SK-N-SH (cell line): ENCODE measurements at regions not wholly inside any gene's neighbourhood (a gene's known extent, or its start where the extent isn't known, plus 50 kb on each side); places are given as distances from the start of the nearest gene placed in this dataset.

ENCODE experiments used
- CTCF ChIA-PET: fragments of 300-600, 350-600 bp; formaldehyde crosslinking; extraction: SDS; loops from one replicate; lab custom pipeline; 2021; lab: Yijun Ruan, JAX
- POLR2A ChIA-PET: fragments of 350-600 bp; sonication (Branson Sonifier 250); formaldehyde crosslinking; extraction: SDS; loops from one replicate; lab custom pipeline; 2020; ENCODE audit warnings: antibody characterized with exemption, inconsistent platforms; lab: Yijun Ruan, JAX
- DNase-seq: peaks from one replicate; pipeline ENCODE4 v3.0.0; 2012
- H2AFZ ChIP-seq: fragments of 200-600 bp; sonication (generic); 2 replicates; pipeline ENCODE4 v1.8.1; 2016; ENCODE audit warnings: antibody characterized with exemption, mild to moderate bottlenecking, low read depth
- H3F3A ChIP-seq: fragments of 200-600 bp; sonication (generic); replicated peaks from 2 replicates; pipeline ENCODE3; 2016; ENCODE audit warnings: antibody characterized with exemption, mild to moderate bottlenecking; ENCODE audit not compliant: insufficient read depth
- H3K27ac ChIP-seq, 2 experiments: fragments of 200-500 bp in 1 of 2; fragments of 200-600 bp in 1 of 2; sonication (Bioruptor generic) in 1 of 2; sonication (generic), shearing (Covaris generic) in 1 of 2; 2 replicates each; pipeline versions ENCODE4 v1.5.1 to v1.6.1; 2014 to 2016; ENCODE audit warnings: low read depth in 2 of 2, inconsistent platforms in 1 of 2, low read length in 1 of 2, mild to moderate bottlenecking in 1 of 2, mixed read lengths in 1 of 2
- H3K27me3 ChIP-seq: fragments of 200-600 bp; sonication (generic), shearing (Covaris generic); 2 replicates; pipeline ENCODE4 v1.6.1; 2016; ENCODE audit warnings: mixed run types; ENCODE audit not compliant: insufficient read depth
- H3K36me3 ChIP-seq, 2 experiments: fragments of 200-500 bp in 1 of 2; fragments of 200-600 bp in 1 of 2; sonication (Bioruptor generic) in 1 of 2; sonication (generic) in 1 of 2; replicated peaks in 1 of 2; 2 replicates each; pipeline versions ENCODE3 to v1.5.1; 2014 to 2016; ENCODE audit warnings: low read length in 1 of 2, mild to moderate bottlenecking in 1 of 2; ENCODE audit not compliant: insufficient read depth in 2 of 2, control insufficient read depth in 1 of 2
- H3K4me1 ChIP-seq, 2 experiments: fragments of 200-500 bp in 1 of 2; fragments of 200-600 bp in 1 of 2; sonication (Bioruptor generic) in 1 of 2; sonication (generic), shearing (Covaris generic) in 1 of 2; 2 replicates each; pipeline versions ENCODE4 v1.5.1 to v1.6.1; 2014 to 2016; ENCODE audit warnings: low read depth in 1 of 2, low read length in 1 of 2, mixed run types in 1 of 2; ENCODE audit not compliant: insufficient read depth in 2 of 2, control insufficient read depth in 1 of 2
- H3K4me2 ChIP-seq: fragments of 200-600 bp; sonication (generic), shearing (Covaris generic); 2 replicates; pipeline ENCODE4 v1.6.1; 2017; ENCODE audit warnings: mixed run types
- H3K4me3 ChIP-seq, 2 experiments: fragments of 200-500 bp in 1 of 2; fragments of 200-600 bp in 1 of 2; sonication (Bioruptor generic) in 1 of 2; sonication (generic), shearing (Covaris generic) in 1 of 2; 2 replicates each; pipeline versions ENCODE4 v1.5.1 to v1.8.1; 2014 to 2016; ENCODE audit warnings: low read depth in 2 of 2, inconsistent platforms in 1 of 2, low read length in 1 of 2, mild to moderate bottlenecking in 1 of 2, mixed read lengths in 1 of 2, moderate library complexity in 1 of 2
- H3K79me2 ChIP-seq: fragments of 200-600 bp; sonication (generic); 2 replicates; pipeline ENCODE4 v1.8.1; 2017; ENCODE audit warnings: mild to moderate bottlenecking; ENCODE audit not compliant: insufficient read depth
- H3K9ac ChIP-seq: fragments of 200-600 bp; sonication (generic); 2 replicates; pipeline ENCODE4 v1.6.1; 2017; ENCODE audit warnings: mixed run types
- H3K9me2 ChIP-seq: fragments of 200-600 bp; sonication (generic); 2 replicates; pipeline ENCODE4 v1.6.1; 2017; ENCODE audit warnings: mixed run types
- H3K9me3 ChIP-seq: fragments of 200-600 bp; sonication (generic); 2 replicates; pipeline ENCODE4 v1.6.1; 2017; ENCODE audit warnings: mixed run types, mild to moderate bottlenecking, moderate library complexity
- H4K20me1 ChIP-seq: fragments of 200-600 bp; sonication (generic); 2 replicates; pipeline ENCODE4 v1.6.1; 2017; ENCODE audit warnings: mild to moderate bottlenecking, mixed run types; ENCODE audit not compliant: insufficient read depth
- ELF1 ChIP-seq: IDR thresholded peaks from 2 replicates; pipeline ENCODE4 v1.4.0; 2012
- EP300 ChIP-seq, 2 experiments: IDR thresholded peaks; 2 replicates each; pipeline versions ENCODE4 v1.4.0 to v1.6.1; 2012; ENCODE audit warnings: borderline replicate concordance in 1 of 2, low read depth in 1 of 2, low read length in 1 of 2
- EZH2phosphoT487 ChIP-seq: fragments of 200-600 bp; sonication (generic); IDR thresholded peaks from 2 replicates; pipeline ENCODE4 v1.6.1; 2017; ENCODE audit warnings: low read depth, mixed run types, mild to moderate bottlenecking, antibody characterized with exemption, moderate library complexity, borderline replicate concordance
- FOSL2 ChIP-seq: IDR thresholded peaks from 2 replicates; pipeline ENCODE4 v1.4.0; 2012; ENCODE audit warnings: low read depth, mild to moderate bottlenecking, moderate library complexity, borderline replicate concordance
- GABPA ChIP-seq: IDR thresholded peaks from 2 replicates; pipeline ENCODE4 v1.4.0; 2012; ENCODE audit warnings: low read depth, mild to moderate bottlenecking
- GATA2 ChIP-seq: sonication (generic); formaldehyde crosslinking; IDR thresholded peaks from 2 replicates; pipeline ENCODE4 v1.5.0; 2020; ENCODE audit warnings: mild to moderate bottlenecking, missing genetic modification reagents
- MEF2A ChIP-seq: IDR thresholded peaks from 2 replicates; pipeline ENCODE4 v1.4.0; 2012; ENCODE audit warnings: low read depth, borderline replicate concordance
- NRF1 ChIP-seq: IDR thresholded peaks from 2 replicates; pipeline ENCODE4 v1.6.1; 2012; ENCODE audit warnings: low read depth, mild to moderate bottlenecking, low read length
- POLR2AphosphoS5 ChIP-seq: IDR thresholded peaks from 2 replicates; pipeline ENCODE4 v1.6.1; 2012; ENCODE audit warnings: low read depth, low read length
- RFX5 ChIP-seq: IDR thresholded peaks from 2 replicates; pipeline ENCODE4 v1.6.1; 2012; ENCODE audit warnings: mild to moderate bottlenecking, improper control_type of control experiment, low read length
- SMC3 ChIP-seq: IDR thresholded peaks from 2 replicates; pipeline ENCODE4 v1.6.1; 2012; ENCODE audit warnings: low read depth, low read length, improper control_type of control experiment
- TEAD4 ChIP-seq: IDR thresholded peaks from 2 replicates; pipeline ENCODE4 v1.4.0; 2012; ENCODE audit warnings: mild to moderate bottlenecking, borderline replicate concordance; ENCODE audit not compliant: insufficient read depth
- WGBS: methylation state at CpG from one replicate; pipeline ENCODE4 v1.1.6; 2017; ENCODE audit warnings: low lambda C conversion rate; 5-methylcytosine and 5-hydroxymethylcytosine counted together
- TF ChIP-seq, protein P1 (sequence below): fragments of 200-600 bp; sonication (generic); IDR thresholded peaks from 2 replicates; pipeline ENCODE4 v1.6.1; 2017; ENCODE audit warnings: antibody characterized with exemption, mild to moderate bottlenecking, moderate library complexity
- TF ChIP-seq, protein P2 (sequence below): IDR thresholded peaks from 2 replicates; pipeline ENCODE4; 2012
- TF ChIP-seq, protein P3 (sequence below): fragments of 150-350 bp; IDR thresholded peaks from 2 replicates; pipeline ENCODE4 v1.6.1; 2017; ENCODE audit warnings: antibody characterized with exemption, low read length, low read depth, borderline replicate concordance

DNA sequence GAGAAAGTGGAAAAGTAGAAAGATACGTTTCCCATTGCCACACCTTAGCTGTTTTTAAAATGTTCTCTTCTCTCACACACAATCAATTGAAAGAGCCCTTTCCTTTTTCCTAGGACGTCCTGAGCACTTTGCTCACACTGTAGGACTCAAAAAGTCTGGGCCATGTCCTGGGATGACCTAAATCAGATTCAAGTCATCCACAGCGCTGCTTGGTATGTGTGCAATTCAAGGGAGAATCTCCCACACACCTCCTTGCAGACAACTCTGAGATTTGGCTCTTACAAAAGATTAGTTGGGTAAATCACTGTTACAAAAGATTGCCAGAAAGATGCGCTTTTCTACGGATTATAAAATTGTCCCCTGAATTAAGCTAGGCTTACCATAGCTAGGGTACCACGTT is 130.1 kb downstream of the RNASET2 start:
- no peak overlapping the region for H3K4me3 ChIP-seq
- H3K4me1 ChIP-seq = no peaks in the 10 kb centered on the region
- ChIA-PET POLR2A (no interaction called here), CTCF (no interaction called here)
- no peak overlapping the region for H3K4me2 ChIP-seq
- 47% methylated on average over 6 of the region's 6 CpGs for WGBS
- TF ChIP-seq POLR2AphosphoS5 = no peak
- TF ChIP-seq, protein P1, sequence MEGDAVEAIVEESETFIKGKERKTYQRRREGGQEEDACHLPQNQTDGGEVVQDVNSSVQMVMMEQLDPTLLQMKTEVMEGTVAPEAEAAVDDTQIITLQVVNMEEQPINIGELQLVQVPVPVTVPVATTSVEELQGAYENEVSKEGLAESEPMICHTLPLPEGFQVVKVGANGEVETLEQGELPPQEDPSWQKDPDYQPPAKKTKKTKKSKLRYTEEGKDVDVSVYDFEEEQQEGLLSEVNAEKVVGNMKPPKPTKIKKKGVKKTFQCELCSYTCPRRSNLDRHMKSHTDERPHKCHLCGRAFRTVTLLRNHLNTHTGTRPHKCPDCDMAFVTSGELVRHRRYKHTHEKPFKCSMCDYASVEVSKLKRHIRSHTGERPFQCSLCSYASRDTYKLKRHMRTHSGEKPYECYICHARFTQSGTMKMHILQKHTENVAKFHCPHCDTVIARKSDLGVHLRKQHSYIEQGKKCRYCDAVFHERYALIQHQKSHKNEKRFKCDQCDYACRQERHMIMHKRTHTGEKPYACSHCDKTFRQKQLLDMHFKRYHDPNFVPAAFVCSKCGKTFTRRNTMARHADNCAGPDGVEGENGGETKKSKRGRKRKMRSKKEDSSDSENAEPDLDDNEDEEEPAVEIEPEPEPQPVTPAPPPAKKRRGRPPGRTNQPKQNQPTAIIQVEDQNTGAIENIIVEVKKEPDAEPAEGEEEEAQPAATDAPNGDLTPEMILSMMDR = no peak
- TF ChIP-seq ELF1 = no peak
- TF ChIP-seq NRF1 = no peak
- H3F3A ChIP-seq = no peaks in the 10 kb centered on the region
- no peaks in the 10 kb centered on the region for H3K9me3 ChIP-seq
- no peak overlapping the region for H3K9ac ChIP-seq
- H3K27me3 ChIP-seq = no peaks in the 10 kb centered on the region
- no peak overlapping the region for H2AFZ ChIP-seq
- H3K9me2 ChIP-seq = no peaks in the 10 kb centered on the region
- DNase-seq = no peak
- H3K27ac ChIP-seq = no peak overlapping the region
- H3K79me2 ChIP-seq = no peaks in the 10 kb centered on the region
- H4K20me1 ChIP-seq = no peaks in the 10 kb centered on the region
- H3K36me3 ChIP-seq = no peaks in the 10 kb centered on the region

GRCh38 chr6:166825553-166826145 is 130.7 kb downstream of the RNASET2 start:
- CTCF ChIA-PET = interaction anchor here (1.4 kb wide), 1 partner anchor 51 kb away, joined by 5 read pairs; no protein-coding TSS in a partner anchor
- TF ChIP-seq GATA2 (CRISPR knock-in tag) = no peak
- no peak for TF ChIP-seq ELF1
- no peak for TF ChIP-seq NRF1
- TF ChIP-seq MEF2A = no peak
- TF ChIP-seq, protein P2, sequence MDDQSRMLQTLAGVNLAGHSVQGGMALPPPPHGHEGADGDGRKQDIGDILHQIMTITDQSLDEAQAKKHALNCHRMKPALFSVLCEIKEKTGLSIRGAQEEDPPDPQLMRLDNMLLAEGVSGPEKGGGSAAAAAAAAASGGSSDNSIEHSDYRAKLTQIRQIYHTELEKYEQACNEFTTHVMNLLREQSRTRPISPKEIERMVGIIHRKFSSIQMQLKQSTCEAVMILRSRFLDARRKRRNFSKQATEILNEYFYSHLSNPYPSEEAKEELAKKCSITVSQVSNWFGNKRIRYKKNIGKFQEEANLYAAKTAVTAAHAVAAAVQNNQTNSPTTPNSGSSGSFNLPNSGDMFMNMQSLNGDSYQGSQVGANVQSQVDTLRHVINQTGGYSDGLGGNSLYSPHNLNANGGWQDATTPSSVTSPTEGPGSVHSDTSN = 0 out of 2 replicates have a peak, but pooled peaks have one; percentile 8
- peak; percentile 21; the same call in 1 of the 2 replicates for TF ChIP-seq FOSL2
- TF ChIP-seq, all 33 proteins: peak for 2

GRCh38 chr6:166824880-166825250 is 131.5 kb downstream of the RNASET2 start:
- H3K9me2 ChIP-seq = no peaks in the 10 kb centered on the region
- no peaks in the 10 kb centered on the region for H3K79me2 ChIP-seq
- DNase-seq = no peak
- CTCF ChIA-PET = interaction anchor here (1.4 kb wide), 1 partner anchor 50 kb away, joined by 5 read pairs; no protein-coding TSS in a partner anchor
- POLR2A ChIA-PET = no interaction called here
- no peaks in the 10 kb centered on the region for H3K4me1 ChIP-seq
- TF ChIP-seq GABPA = no peak
- TF ChIP-seq MEF2A = no peak
- no peak for TF ChIP-seq GATA2 (CRISPR knock-in tag)
- TF ChIP-seq RFX5 = no peak
- TF ChIP-seq FOSL2 = no peak
- no peak for TF ChIP-seq POLR2AphosphoS5
- TF ChIP-seq, protein P2 = no peak
- TF ChIP-seq ELF1 = no peak
- TF ChIP-seq NRF1 = no peak
- TF ChIP-seq SMC3 = no peak
- TF ChIP-seq, protein P3, sequence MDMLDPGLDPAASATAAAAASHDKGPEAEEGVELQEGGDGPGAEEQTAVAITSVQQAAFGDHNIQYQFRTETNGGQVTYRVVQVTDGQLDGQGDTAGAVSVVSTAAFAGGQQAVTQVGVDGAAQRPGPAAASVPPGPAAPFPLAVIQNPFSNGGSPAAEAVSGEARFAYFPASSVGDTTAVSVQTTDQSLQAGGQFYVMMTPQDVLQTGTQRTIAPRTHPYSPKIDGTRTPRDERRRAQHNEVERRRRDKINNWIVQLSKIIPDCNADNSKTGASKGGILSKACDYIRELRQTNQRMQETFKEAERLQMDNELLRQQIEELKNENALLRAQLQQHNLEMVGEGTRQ = no peak
- no peak for TF ChIP-seq TEAD4
- TF ChIP-seq EZH2phosphoT487 = no peak
- no peak for TF ChIP-seq EP300 (IDR thresholded peaks at IDR 0.05; ENCODE audit: borderline replicate concordance in 1 of 2, low read depth in 1 of 2, low read length in 1 of 2)
- WGBS = 56% methylated on average over 8 of the region's 10 CpGs
- H3K9ac ChIP-seq = no peak overlapping the region
- no peaks in the 10 kb centered on the region for H3K36me3 ChIP-seq
- H3K27me3 ChIP-seq = no peaks in the 10 kb centered on the region
- no peak overlapping the region for H3K4me3 ChIP-seq
- H3K27ac ChIP-seq = no peak overlapping the region
- no peaks in the 10 kb centered on the region for H4K20me1 ChIP-seq
- no peaks in the 10 kb centered on the region for H3K9me3 ChIP-seq
- no peak overlapping the region for H3K4me2 ChIP-seq
- H2AFZ ChIP-seq = no peak overlapping the region
- no peaks in the 10 kb centered on the region for H3F3A ChIP-seq

More at GRCh38 chr6:166825553-166826145, 130.7 kb downstream of the RNASET2 start:
- POLR2A ChIA-PET = no interaction called here
- Histone ChIP-seq H3K9ac (no peak overlapping the region), H3K4me2 (no peak overlapping the region), H2AFZ (no peak overlapping the region), H4K20me1 (no peaks in the 10 kb centered on the region), H3K4me3 (no peak overlapping the region), H3K27ac (no peak overlapping the region), H3K9me2 (no peaks in the 10 kb centered on the region), H3K27me3 (no peaks in the 10 kb centered on the region), H3K4me1 (no peaks in the 10 kb centered on the region), H3F3A (no peaks in the 10 kb centered on the region), H3K79me2 (no peaks in the 10 kb centered on the region), H3K9me3 (no peaks in the 10 kb centered on the region), H3K36me3 (no peaks in the 10 kb centered on the region)
- WGBS = 26% methylated on average over 4 of the region's 6 CpGs
- no peak for DNase-seq
